Ascending aorta (tissue), 2 donors: ENCODE measurements at regions not wholly inside any gene's neighbourhood (a gene's known extent, or its start where the extent isn't known, plus 50 kb on each side); places are given as distances from the start of the nearest gene placed in this dataset.

Source experiments
- DNase-seq, 2 donors: peaks; one replicate each; pipeline ENCODE4 v3.0.0-alpha.2; 2019; ENCODE audit warnings: low spot score in 2 of 2
- H3K27ac ChIP-seq, 2 donors: fragments of 200-600 bp; sonication (generic); one replicate each; pipeline ENCODE4 v1.5.1; 2016 to 2017; ENCODE audit warnings: mild to moderate bottlenecking in 1 of 2
- H3K27me3 ChIP-seq: fragments of 200-600 bp; sonication (generic); one replicate; pipeline ENCODE4 v1.5.1; 2017
- H3K36me3 ChIP-seq, 2 donors: fragments of 200-600 bp; sonication (generic); one replicate each; pipeline ENCODE4 v1.5.1; 2016
- H3K4me1 ChIP-seq, 2 donors: fragments of 200-600 bp; sonication (generic); one replicate each; pipeline ENCODE4 v1.5.1; 2016 to 2017; ENCODE audit warnings: mild to moderate bottlenecking in 1 of 2
- H3K4me3 ChIP-seq, 2 donors: fragments of 200-600 bp; sonication (generic); one replicate each; pipeline ENCODE4 v1.5.1; 2016 to 2017; ENCODE audit warnings: mild to moderate bottlenecking in 1 of 2
- H3K9me3 ChIP-seq, 2 donors: fragments of 200-600 bp; sonication (generic); one replicate each; pipeline ENCODE4 v1.5.1; 2016
- intact Hi-C: fragments of 100-400 bp; cut with DNase I; formaldehyde crosslinking; loops from one replicate; pipeline ENCODE4 v1.15.1; 2023
- TF ChIP-seq, protein P1 (sequence below), 3 experiments: fragments of 200-600 bp in 2 of 3; fragments of 450-650 bp in 1 of 3; sonication (generic) in 2 of 3; IDR thresholded peaks; one replicate each; pipeline ENCODE4 v1.5.1; 2016 to 2019; ENCODE audit warnings: antibody characterized with exemption in 3 of 3, mild to moderate bottlenecking in 1 of 3, moderate library complexity in 1 of 3

GRCh38 chr10:121243609-121244241 lies 354.5 kb downstream of the FGFR2 start:
- Histone ChIP-seq H3K4me3 (no peak overlapping the region), H3K4me1 (no peaks in the 10 kb centered on the region), H3K27ac (no peak overlapping the region), H3K27me3 (no peaks in the 10 kb centered on the region), H3K36me3 (no peaks in the 10 kb centered on the region), H3K9me3 (no peaks in the 10 kb centered on the region)
- no peak for DNase-seq
- TF ChIP-seq, protein P1, sequence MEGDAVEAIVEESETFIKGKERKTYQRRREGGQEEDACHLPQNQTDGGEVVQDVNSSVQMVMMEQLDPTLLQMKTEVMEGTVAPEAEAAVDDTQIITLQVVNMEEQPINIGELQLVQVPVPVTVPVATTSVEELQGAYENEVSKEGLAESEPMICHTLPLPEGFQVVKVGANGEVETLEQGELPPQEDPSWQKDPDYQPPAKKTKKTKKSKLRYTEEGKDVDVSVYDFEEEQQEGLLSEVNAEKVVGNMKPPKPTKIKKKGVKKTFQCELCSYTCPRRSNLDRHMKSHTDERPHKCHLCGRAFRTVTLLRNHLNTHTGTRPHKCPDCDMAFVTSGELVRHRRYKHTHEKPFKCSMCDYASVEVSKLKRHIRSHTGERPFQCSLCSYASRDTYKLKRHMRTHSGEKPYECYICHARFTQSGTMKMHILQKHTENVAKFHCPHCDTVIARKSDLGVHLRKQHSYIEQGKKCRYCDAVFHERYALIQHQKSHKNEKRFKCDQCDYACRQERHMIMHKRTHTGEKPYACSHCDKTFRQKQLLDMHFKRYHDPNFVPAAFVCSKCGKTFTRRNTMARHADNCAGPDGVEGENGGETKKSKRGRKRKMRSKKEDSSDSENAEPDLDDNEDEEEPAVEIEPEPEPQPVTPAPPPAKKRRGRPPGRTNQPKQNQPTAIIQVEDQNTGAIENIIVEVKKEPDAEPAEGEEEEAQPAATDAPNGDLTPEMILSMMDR (IDR thresholded peaks at IDR 0.05): no peak
- intact Hi-C loops: no loop called here

DNA sequence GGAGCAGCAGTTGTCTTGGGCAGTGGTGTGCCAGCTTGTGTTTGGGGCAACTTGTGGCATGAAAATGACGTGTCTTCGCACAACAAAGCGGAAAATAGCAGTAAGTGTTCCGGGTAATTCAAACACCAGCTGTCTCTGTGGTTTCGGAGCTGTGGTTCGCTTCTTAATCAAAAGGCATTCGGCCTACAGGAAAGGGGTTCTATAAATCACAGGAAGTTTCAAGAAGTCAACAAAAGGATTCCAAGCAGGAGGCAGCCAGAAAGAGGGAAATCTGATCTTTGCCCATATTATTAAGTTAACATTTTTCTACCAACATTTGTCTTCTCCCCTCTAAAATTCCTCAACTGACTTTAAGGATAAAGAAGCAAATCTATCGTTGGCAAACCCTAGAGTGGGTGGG lies 353.4 kb downstream of the FGFR2 start:
- Histone ChIP-seq H3K4me1 (no peaks in the 10 kb centered on the region), H3K9me3 (no peaks in the 10 kb centered on the region), H3K27ac (no peak overlapping the region), H3K36me3 (no peaks in the 10 kb centered on the region), H3K27me3 (no peaks in the 10 kb centered on the region), H3K4me3 (no peak overlapping the region)
- no peak for DNase-seq
- intact Hi-C loops: no loop called here
- TF ChIP-seq, protein P1 (IDR thresholded peaks at IDR 0.05): no peak

GRCh38 chr10:121245754-121246153 lies 352.5 kb downstream of the FGFR2 start:
- TF ChIP-seq, protein P1 (IDR thresholded peaks at IDR 0.05): no peak
- H3K4me3 ChIP-seq: no peak overlapping the region
- no peaks in the 10 kb centered on the region for H3K36me3 ChIP-seq
- intact Hi-C loops: no loop called here
- H3K4me1 ChIP-seq: no peaks in the 10 kb centered on the region
- no peak overlapping the region for H3K27ac ChIP-seq
- DNase-seq: no peak
- no peaks in the 10 kb centered on the region for H3K27me3 ChIP-seq
- no peaks in the 10 kb centered on the region for H3K9me3 ChIP-seq

DNA sequence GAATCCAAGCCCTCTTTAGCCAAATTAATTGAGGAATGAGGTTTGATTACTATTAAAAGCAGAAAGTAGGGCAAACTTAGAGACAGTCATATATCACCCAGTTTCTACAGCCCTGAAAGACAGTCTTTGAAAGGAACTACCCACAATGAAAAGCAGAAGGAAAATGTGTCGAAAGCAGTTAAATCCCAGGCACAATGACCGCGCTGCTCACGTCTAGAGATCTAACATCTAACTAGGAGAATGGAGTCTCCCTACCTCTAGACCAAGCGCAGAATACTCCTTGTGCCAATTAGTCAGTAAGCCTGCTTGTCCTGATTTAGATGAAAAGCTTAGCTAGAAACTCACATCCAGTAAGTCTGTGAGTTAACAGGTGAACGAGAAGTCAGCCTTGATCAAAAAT lies 350.0 kb downstream of the FGFR2 start:
- DNase-seq: no peak
- Histone ChIP-seq H3K27me3 (no peaks in the 10 kb centered on the region), H3K9me3 (no peaks in the 10 kb centered on the region), H3K4me1 (no peaks in the 10 kb centered on the region), H3K36me3 (no peaks in the 10 kb centered on the region), H3K4me3 (no peak overlapping the region), H3K27ac (no peak overlapping the region)
- TF ChIP-seq, protein P1 (IDR thresholded peaks at IDR 0.05): no peak
- intact Hi-C loops: no loop called here

- intact Hi-C loops: no loop called here
- Histone ChIP-seq H3K27ac (no peak overlapping the region), H3K27me3 (no peaks in the 10 kb centered on the region), H3K36me3 (no peaks in the 10 kb centered on the region), H3K4me3 (no peak overlapping the region), H3K9me3 (no peaks in the 10 kb centered on the region), H3K4me1 (no peaks in the 10 kb centered on the region)
- TF ChIP-seq, protein P1 (IDR thresholded peaks at IDR 0.05): no peak
- DNase-seq: no peak
Observed at GRCh38 chr10:121250995-121251764, 347.1 kb downstream of the FGFR2 start.
